Hepatocyte (in vitro differentiated cells): ENCODE measurements at regions not wholly inside any gene's neighbourhood (a gene's known extent, or its start where the extent isn't known, plus 50 kb on each side); places are given as distances from the start of the nearest gene placed in this dataset.

Experiments used
- DNase-seq: peaks from one replicate; pipeline ENCODE4 v3.0.0-alpha.2; 2016; ENCODE audit warnings: low spot score
- H2AFZ ChIP-seq: fragments of 200-600 bp; sonication (generic); 2 replicates; pipeline ENCODE4 v1.6.0; 2016; ENCODE audit warnings: antibody characterized with exemption, mild to moderate bottlenecking
- H3K27ac ChIP-seq: fragments of 200-600 bp; sonication (generic); 2 replicates; pipeline ENCODE4 v1.5.1; 2016; ENCODE audit warnings: mild to moderate bottlenecking
- H3K27me3 ChIP-seq: fragments of 200-600 bp; sonication (generic); 2 replicates; pipeline ENCODE4 v1.6.1; 2016
- H3K36me3 ChIP-seq: fragments of 200-600 bp; sonication (generic); replicated peaks from 2 replicates; pipeline ENCODE4 v1.5.1; 2016; ENCODE audit warnings: low read depth; ENCODE audit not compliant: insufficient read depth
- H3K4me1 ChIP-seq: fragments of 200-600 bp; sonication (generic); 2 replicates; pipeline ENCODE4 v1.5.1; 2016; ENCODE audit warnings: mild to moderate bottlenecking, moderate library complexity; ENCODE audit not compliant: insufficient read depth
- H3K4me2 ChIP-seq: fragments of 200-600 bp; sonication (generic); 2 replicates; pipeline ENCODE4 v1.6.0; 2016
- H3K4me3 ChIP-seq: fragments of 200-600 bp; sonication (generic); 2 replicates; pipeline ENCODE4 v1.5.1; 2016; ENCODE audit warnings: mild to moderate bottlenecking
- H3K79me2 ChIP-seq: fragments of 200-600 bp; sonication (generic); 2 replicates; pipeline ENCODE4 v1.6.0; 2017; ENCODE audit warnings: mild to moderate bottlenecking
- H3K9me2 ChIP-seq: fragments of 200-600 bp; sonication (generic); replicated peaks from 2 replicates; pipeline ENCODE4 v1.6.0; 2017; ENCODE audit warnings: mild to moderate bottlenecking; ENCODE audit not compliant: insufficient read depth
- H3K9me3 ChIP-seq: fragments of 200-600 bp; sonication (generic); 2 replicates; pipeline ENCODE4 v1.5.1; 2016; ENCODE audit warnings: low read depth, mild to moderate bottlenecking
- H4K20me1 ChIP-seq: fragments of 200-600 bp; sonication (generic); 2 replicates; pipeline ENCODE4 v1.6.0; 2016; ENCODE audit warnings: mild to moderate bottlenecking; ENCODE audit not compliant: insufficient read depth, poor library complexity, severe bottlenecking
- CTCF ChIP-seq: fragments of 200-600 bp; sonication (generic); IDR thresholded peaks from 2 replicates; pipeline ENCODE4 v1.5.1; 2016; ENCODE audit warnings: antibody characterized with exemption, mild to moderate bottlenecking; ENCODE audit not compliant: poor library complexity
- EZH2 ChIP-seq: fragments of 200-600 bp; sonication (generic); IDR thresholded peaks from 2 replicates; pipeline ENCODE4 v1.6.1; 2016; ENCODE audit warnings: antibody characterized with exemption, mild to moderate bottlenecking, borderline replicate concordance
- EZH2phosphoT487 ChIP-seq: fragments of 200-600 bp; sonication (generic); IDR thresholded peaks from one replicate; pipeline ENCODE4 v1.6.1; 2018; ENCODE audit warnings: antibody characterized with exemption, mild to moderate bottlenecking, low read depth, moderate library complexity; ENCODE audit not compliant: unreplicated experiment, severe bottlenecking
- WGBS: methylation state at CpG from one replicate; pipeline ENCODE4 v1.1.6; 2016; ENCODE audit warnings: low lambda C conversion rate; ENCODE audit errors: missing lambda C conversion rate; 5-methylcytosine and 5-hydroxymethylcytosine counted together

- H3K4me2 ChIP-seq = no peak overlapping the region
- no peak overlapping the region for H3K27ac ChIP-seq
- no peaks in the 10 kb centered on the region for H3K79me2 ChIP-seq
- H3K27me3 ChIP-seq = no peaks in the 10 kb centered on the region
- peaks cover 12% of the 10 kb centered on the region for H3K4me1 ChIP-seq
- H3K9me2 ChIP-seq = no peaks in the 10 kb centered on the region
- no peaks in the 10 kb centered on the region for H4K20me1 ChIP-seq
- no peaks in the 10 kb centered on the region for H3K36me3 ChIP-seq
- H2AFZ ChIP-seq = no peak overlapping the region
- H3K9me3 ChIP-seq = no peaks in the 10 kb centered on the region
- TF ChIP-seq CTCF (no peak), EZH2phosphoT487 (no peak), EZH2 (no peak)
- no peak overlapping the region for H3K4me3 ChIP-seq
- WGBS = 94% methylated on average over 8 of the region's 8 CpGs
- no peak for DNase-seq
Observed at GRCh38 chr1:244324176-244324883, 127.4 kb downstream of the ADSS2 start.

- Histone ChIP-seq H2AFZ (no peak overlapping the region), H3K4me1 (peaks cover 12% of the 10 kb centered on the region), H3K9me2 (no peaks in the 10 kb centered on the region), H3K27me3 (no peaks in the 10 kb centered on the region), H3K4me3 (no peak overlapping the region), H3K27ac (no peak overlapping the region), H4K20me1 (no peaks in the 10 kb centered on the region), H3K4me2 (no peak overlapping the region), H3K9me3 (no peaks in the 10 kb centered on the region), H3K36me3 (no peaks in the 10 kb centered on the region), H3K79me2 (no peaks in the 10 kb centered on the region)
- 67% methylated on average over 8 of the region's 8 CpGs for WGBS
- DNase-seq = no peak
- TF ChIP-seq CTCF (no peak), EZH2phosphoT487 (no peak), EZH2 (no peak)
Observed at GRCh38 chr1:244325056-244325758, 126.5 kb downstream of the ADSS2 start.

GRCh38 chr1:244326757-244327156 lies 125.0 kb downstream of the ADSS2 start:
- Histone ChIP-seq H3K9me3 (no peaks in the 10 kb centered on the region), H2AFZ (no peak overlapping the region), H3K27ac (no peak overlapping the region), H3K4me1 (peaks cover 12% of the 10 kb centered on the region), H3K79me2 (no peaks in the 10 kb centered on the region), H3K4me3 (no peak overlapping the region), H3K9me2 (no peaks in the 10 kb centered on the region), H3K36me3 (no peaks in the 10 kb centered on the region), H4K20me1 (no peaks in the 10 kb centered on the region), H3K4me2 (no peak overlapping the region), H3K27me3 (no peaks in the 10 kb centered on the region)
- WGBS = 41% methylated on average over 2 of the region's 2 CpGs
- TF ChIP-seq EZH2phosphoT487 = no peak
- no peak for TF ChIP-seq EZH2
- TF ChIP-seq CTCF = no peak
- no peak for DNase-seq
